Caco-2 (cell line): ENCODE measurements at regions not wholly inside any gene's neighbourhood (a gene's known extent, or its start where the extent isn't known, plus 50 kb on each side); places are given as distances from the start of the nearest gene placed in this dataset.

Experiments used
- BruUV-seq: library from RNA; stranded (reverse); fragments of 400-500 nt; replicated peaks from 2 replicates; lab custom pipeline; 2021; lab: Mats Ljungman, UMichigan
- CTCF ChIA-PET: fragments of 300-600 bp; sonication (Branson Sonifier 250); formaldehyde crosslinking; loops from one replicate; lab custom pipeline; 2022; ENCODE audit warnings: antibody characterized with exemption; lab: Charles Lee
- POLR2A ChIA-PET: fragments of 300-600 bp; sonication (Branson Sonifier 250); formaldehyde crosslinking; loops from one replicate; lab custom pipeline; 2022; ENCODE audit warnings: antibody characterized with exemption; lab: Charles Lee
- DNase-seq, 2 experiments: peaks; one replicate each; pipeline versions ENCODE4 v3.0.0 to v3.0.0-alpha.2; 2020 to 2022
- H3K27me3 ChIP-seq: replicated peaks from 2 replicates; pipeline ENCODE4 v1.6.0; 2011; ENCODE audit warnings: low read length; ENCODE audit not compliant: control insufficient read depth, insufficient read depth
- H3K36me3 ChIP-seq: 2 replicates; pipeline ENCODE4 v1.5.1; 2011; ENCODE audit warnings: low read length; ENCODE audit not compliant: control insufficient read depth, insufficient read depth
- H3K4me1 ChIP-seq: fragments of 250-450 bp; sonication (Bioruptor Pico); 2 replicates; pipeline ENCODE4 v1.5.1; 2020; ENCODE audit warnings: mild to moderate bottlenecking
- H3K4me3 ChIP-seq: 2 replicates; pipeline ENCODE4 v1.5.1; 2011; ENCODE audit warnings: low read depth, mild to moderate bottlenecking, control low read depth, low read length
- H3K9me3 ChIP-seq: fragments of 250-450 bp; sonication (Bioruptor Pico); 2 replicates; pipeline ENCODE4 v1.5.1; 2020; ENCODE audit warnings: mild to moderate bottlenecking, moderate library complexity
- H3K27ac Mint-ChIP-seq: one replicate; pipeline ENCODE4 v1.8.0; 2022; ENCODE audit warnings: mixed read lengths; ENCODE audit not compliant: unreplicated experiment
- H3K27me3 Mint-ChIP-seq: one replicate; pipeline ENCODE4 v1.8.0; 2022; ENCODE audit warnings: mixed read lengths; ENCODE audit not compliant: insufficient read depth, unreplicated experiment
- H3K36me3 Mint-ChIP-seq: one replicate; pipeline ENCODE4 v1.8.0; 2022; ENCODE audit warnings: mild to moderate bottlenecking, mixed read lengths; ENCODE audit not compliant: insufficient read depth, unreplicated experiment
- H3K4me1 Mint-ChIP-seq: one replicate; pipeline ENCODE4 v1.8.0; 2022; ENCODE audit warnings: low read depth, mixed read lengths; ENCODE audit not compliant: unreplicated experiment
- H3K4me3 Mint-ChIP-seq: one replicate; pipeline ENCODE4 v1.8.0; 2022; ENCODE audit warnings: mild to moderate bottlenecking, moderate library complexity, mixed read lengths; ENCODE audit not compliant: unreplicated experiment
- H3K9me3 Mint-ChIP-seq: one replicate; pipeline ENCODE4 v1.8.0; 2022; ENCODE audit warnings: mixed read lengths; ENCODE audit not compliant: unreplicated experiment
- CTCF ChIP-seq, 2 experiments: fragments of 200-600 bp in 1 of 2; IDR thresholded peaks; 1 replicate in 1 of 2; 2 replicates in 1 of 2; pipeline versions ENCODE4 v1.5.1 to v1.8.0; 2011 to 2022; ENCODE audit warnings: antibody characterized with exemption in 1 of 2, control low read depth in 1 of 2, inconsistent platforms in 1 of 2, low read depth in 1 of 2, low read length in 1 of 2, mild to moderate bottlenecking in 1 of 2, moderate library complexity in 1 of 2; ENCODE audit not compliant: insufficient read depth in 1 of 2, severe bottlenecking in 1 of 2, unreplicated experiment in 1 of 2
- intact Hi-C: fragments of 100-400 bp; cut with micrococcal nuclease; formaldehyde crosslinking; loops from one replicate; pipeline ENCODE4 v1.10.0; 2022; ENCODE audit not compliant: unreplicated experiment

- Mint-ChIP-seq H3K36me3 (peaks cover 11% of the 10 kb centered on the region), H3K9me3 (no peaks in the 10 kb centered on the region), H3K4me1 (peaks cover 18% of the 10 kb centered on the region), H3K27me3 (no peaks in the 10 kb centered on the region), H3K27ac (no peak overlapping the region), H3K4me3 (no peak overlapping the region)
- Histone ChIP-seq H3K4me3 (no peak overlapping the region), H3K4me1 (0 out of 2 replicates have a peak, but pooled peaks cover 6% of the 10 kb centered on the region), H3K27me3 (no peaks in the 10 kb centered on the region), H3K36me3 (no peaks in the 10 kb centered on the region), H3K9me3 (no peaks in the 10 kb centered on the region)
- ChIA-PET POLR2A (no interaction called here), CTCF (interaction anchor here (0.5 kb wide), 1 partner anchor 1059 kb away, joined by 3 read pairs; no protein-coding TSS in a partner anchor)
- no TSS peak for BruUV-seq
- intact Hi-C loops: no loop called here
- DNase-seq: no peak
- TF ChIP-seq CTCF (IDR thresholded peaks at IDR 0.05; ENCODE audit: insufficient read depth in 1 of 2, low read depth in 1 of 2, low read length in 1 of 2, severe bottlenecking in 1 of 2, unreplicated experiment in 1 of 2): no peak
Measured at GRCh38 chr6:27154696-27155095, 92.8 kb upstream of the PRSS16 start.

GRCh38 chr6:27156874-27157458 lies 90.5 kb upstream of the PRSS16 start:
- Mint-ChIP-seq H3K27me3 (no peaks in the 10 kb centered on the region), H3K4me3 (peak overlapping the region; percentile 75), H3K9me3 (no peaks in the 10 kb centered on the region), H3K4me1 (peaks cover 24% of the 10 kb centered on the region), H3K27ac (peak overlapping the region; percentile 72), H3K36me3 (peaks cover 15% of the 10 kb centered on the region)
- no TSS peak for BruUV-seq
- no peak for DNase-seq
- Histone ChIP-seq H3K9me3 (no peaks in the 10 kb centered on the region), H3K4me1 (0 out of 2 replicates have a peak, but pooled peaks cover 6% of the 10 kb centered on the region), H3K36me3 (no peaks in the 10 kb centered on the region), H3K4me3 (peak overlapping the region; percentile 46), H3K27me3 (no peaks in the 10 kb centered on the region)
- CTCF ChIA-PET: interaction anchor here (0.7 to 1.0 kb wide), 4 partner anchors 10 to 60 kb away, joined by 3 to 7 read pairs (median 4); a partner anchor contains a TSS
- TF ChIP-seq CTCF (IDR thresholded peaks at IDR 0.05; ENCODE audit: insufficient read depth in 1 of 2, low read depth in 1 of 2, low read length in 1 of 2, severe bottlenecking in 1 of 2, unreplicated experiment in 1 of 2): no peak
- intact Hi-C loops: loop anchor here (1.0 kb wide), 1 partner anchor 30 kb away; no protein-coding TSS in a partner anchor
- POLR2A ChIA-PET: interaction anchor here (0.6 to 1.0 kb wide), 2 partner anchors 10 to 23 kb away, joined by 3 read pairs; no protein-coding TSS in a partner anchor

GRCh38 chr6:27157459-27158315 lies 89.8 kb upstream of the PRSS16 start:
- Histone ChIP-seq H3K9me3 (no peaks in the 10 kb centered on the region), H3K36me3 (no peaks in the 10 kb centered on the region), H3K27me3 (no peaks in the 10 kb centered on the region), H3K4me3 (peak overlapping the region; percentile 46), H3K4me1 (0 out of 2 replicates have a peak, but pooled peaks cover 6% of the 10 kb centered on the region)
- Mint-ChIP-seq H3K27me3 (no peaks in the 10 kb centered on the region), H3K4me1 (peaks cover 24% of the 10 kb centered on the region), H3K36me3 (peaks cover 17% of the 10 kb centered on the region), H3K9me3 (no peaks in the 10 kb centered on the region), H3K4me3 (peak overlapping the region; percentile 75), H3K27ac (peak overlapping the region; percentile 72)
- ChIA-PET POLR2A (interaction anchor here (0.6 to 1.0 kb wide), 2 partner anchors 10 to 24 kb away, joined by 3 read pairs; no protein-coding TSS in a partner anchor), CTCF (interaction anchor here (0.7 to 1.0 kb wide), 4 partner anchors 11 to 61 kb away, joined by 3 to 7 read pairs (median 4); a partner anchor contains a TSS)
- peak in 1 of 2 experiments; percentile 42 for TF ChIP-seq CTCF (IDR thresholded peaks at IDR 0.05; ENCODE audit: insufficient read depth in 1 of 2, low read depth in 1 of 2, low read length in 1 of 2, severe bottlenecking in 1 of 2, unreplicated experiment in 1 of 2)
- intact Hi-C loops: loop anchor here (1.0 kb wide), 1 partner anchor 30 kb away; no protein-coding TSS in a partner anchor
- BruUV-seq: no TSS peak
- DNase-seq: peak; percentile 56 to 62
